T-helper 1 cell (primary cell): ENCODE measurements at regions not wholly inside any gene's neighbourhood (a gene's known extent, or its start where the extent isn't known, plus 50 kb on each side); places are given as distances from the start of the nearest gene placed in this dataset.
"Not testable (repeated sequence)": the region's sequence is repeated elsewhere in the genome, so short reads cannot be mapped to it uniquely, and the experiment has no call there.

Experiments used
- DNase-seq, 5 donors: peaks; one replicate each; pipeline ENCODE4 v3.0.0-alpha.2; 2012 to 2020

DNA sequence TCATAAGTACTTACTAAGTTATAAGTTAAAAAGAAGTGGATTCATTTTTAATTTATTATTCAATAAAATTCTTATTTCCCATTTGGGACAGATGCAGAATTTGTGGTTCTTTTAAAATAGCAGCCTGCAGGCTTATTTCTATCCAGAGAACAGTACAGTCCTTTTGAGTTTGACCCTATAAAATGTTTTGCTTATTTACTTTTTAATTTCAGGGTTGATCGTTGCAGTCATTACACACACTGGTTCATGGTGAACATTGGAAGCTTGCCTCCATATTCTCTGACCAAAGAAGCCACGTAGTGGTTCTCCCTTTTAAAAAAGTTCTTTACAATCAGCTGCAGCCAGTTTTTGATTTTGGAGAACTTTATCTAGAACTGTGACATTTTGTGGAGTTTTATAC lies 122.9 kb upstream of the PDE7B start:
- DNase-seq = no peak

DNA sequence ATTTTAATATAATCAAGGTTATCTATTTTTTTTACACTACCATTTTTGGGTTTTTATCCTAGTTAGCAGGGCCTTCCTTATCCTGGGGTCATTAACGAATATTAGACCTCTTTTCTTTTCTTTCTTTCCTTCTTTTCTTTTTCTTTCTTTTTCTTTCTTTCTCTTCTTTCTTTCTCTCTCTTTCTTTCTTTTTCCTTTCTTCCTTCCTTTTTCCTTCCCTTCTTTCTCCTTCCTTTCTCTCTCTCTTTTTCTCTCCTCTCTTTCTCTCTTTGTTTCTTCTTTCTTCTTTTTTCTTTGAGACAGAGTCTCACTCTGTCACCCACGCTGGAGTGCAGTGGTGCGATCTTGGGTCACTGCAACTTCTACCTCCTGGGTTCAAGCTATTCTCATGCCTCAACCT lies 120.4 kb upstream of the PDE7B start:
- no peak for DNase-seq

DNA sequence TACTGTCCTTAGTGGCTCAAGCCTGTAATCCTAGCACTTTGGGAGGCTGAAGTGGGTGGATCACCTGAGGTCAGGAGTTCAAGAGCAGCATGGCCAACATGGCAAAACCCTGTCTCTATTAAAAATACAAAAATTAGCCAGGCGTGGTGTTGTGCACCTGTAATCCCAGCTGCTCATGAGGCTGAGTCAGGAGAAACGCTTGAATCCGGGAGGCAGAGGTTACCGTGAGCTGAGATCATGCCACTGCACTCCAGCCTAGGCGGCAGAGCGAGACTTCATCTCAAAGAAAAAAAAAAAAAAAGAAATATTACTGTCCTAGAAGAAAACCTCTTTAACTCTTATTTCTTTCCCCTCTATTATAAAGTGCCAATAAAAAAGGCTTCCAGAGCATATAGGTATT lies 115.2 kb upstream of the PDE7B start:
- DNase-seq = not testable (repeated sequence)

DNA sequence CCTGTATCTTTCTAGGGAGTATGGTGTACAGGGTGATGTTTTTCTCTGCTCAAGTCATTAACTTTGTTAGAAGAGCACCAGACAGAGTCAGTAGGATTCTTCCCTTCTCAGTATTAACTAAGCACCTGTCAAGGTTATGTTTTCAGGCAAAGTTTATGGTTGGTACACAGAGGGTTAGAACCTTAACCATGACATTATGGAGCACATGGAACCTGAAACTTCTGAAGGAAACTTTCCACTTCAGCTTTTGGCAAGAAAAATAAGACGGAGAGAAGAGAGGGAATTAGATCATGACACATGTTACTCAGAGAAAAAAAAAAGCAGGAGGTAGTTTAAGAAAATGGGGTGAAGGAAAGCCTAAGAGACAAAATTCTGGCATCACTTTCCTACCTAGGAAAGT lies 112.9 kb upstream of the PDE7B start:
- DNase-seq = no peak

DNA sequence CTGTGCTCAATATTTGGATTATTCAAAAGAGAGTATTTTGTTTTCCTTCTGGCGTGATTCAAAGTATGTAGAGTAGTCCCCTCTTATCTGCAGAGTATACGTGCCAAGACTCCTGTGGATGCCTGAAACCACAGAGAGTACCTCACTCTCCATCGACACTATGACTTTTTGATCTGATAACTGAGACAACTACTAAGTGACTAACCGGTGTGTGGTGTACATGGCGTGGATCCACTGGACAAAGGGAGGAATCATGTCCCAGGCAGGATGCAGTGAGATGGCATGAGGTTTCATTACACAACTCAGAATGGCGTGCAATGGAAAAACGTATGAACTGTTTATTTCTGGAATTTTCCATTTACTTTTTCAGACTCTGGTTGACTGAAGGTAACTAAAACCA lies 112.2 kb upstream of the PDE7B start:
- no peak for DNase-seq

DNA sequence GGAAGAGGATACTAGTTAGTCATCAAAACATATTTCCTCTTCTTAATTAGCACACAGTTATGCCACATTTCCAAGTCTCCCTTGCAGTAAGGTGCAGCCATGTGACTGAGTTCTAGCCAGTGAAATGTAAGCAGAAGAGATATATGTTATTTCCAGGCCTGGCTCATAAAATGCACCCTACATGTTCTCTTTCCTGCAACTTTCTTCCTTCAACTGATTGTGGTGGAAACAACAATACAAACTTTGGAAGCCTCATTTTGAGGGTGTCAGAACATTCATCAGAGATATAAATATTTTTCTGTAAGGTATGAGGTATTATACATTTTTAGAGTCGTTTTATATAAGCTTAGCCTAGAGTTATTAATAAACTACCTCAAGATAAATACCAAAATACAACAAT lies 110.9 kb upstream of the PDE7B start:
- DNase-seq = no peak

DNA sequence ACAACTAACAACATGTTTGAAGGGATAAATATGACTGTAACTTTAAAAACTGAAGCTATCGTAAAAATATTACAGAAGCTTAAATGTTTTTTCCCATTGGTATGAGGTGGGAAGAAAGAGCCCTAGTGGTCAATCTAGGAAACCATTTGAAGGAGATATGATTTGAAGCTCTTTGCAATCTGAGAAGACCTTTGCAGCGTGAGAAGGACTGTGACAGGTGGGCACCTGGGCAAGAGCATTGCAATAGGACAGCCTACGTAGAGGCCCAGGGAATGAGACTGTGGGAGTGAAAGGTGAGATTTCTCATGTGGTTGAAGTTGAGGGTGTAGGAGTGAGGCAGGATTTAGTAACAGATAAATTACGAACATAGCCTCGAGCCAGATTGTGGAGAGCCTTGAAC lies 108.0 kb upstream of the PDE7B start:
- DNase-seq = no peak

DNA sequence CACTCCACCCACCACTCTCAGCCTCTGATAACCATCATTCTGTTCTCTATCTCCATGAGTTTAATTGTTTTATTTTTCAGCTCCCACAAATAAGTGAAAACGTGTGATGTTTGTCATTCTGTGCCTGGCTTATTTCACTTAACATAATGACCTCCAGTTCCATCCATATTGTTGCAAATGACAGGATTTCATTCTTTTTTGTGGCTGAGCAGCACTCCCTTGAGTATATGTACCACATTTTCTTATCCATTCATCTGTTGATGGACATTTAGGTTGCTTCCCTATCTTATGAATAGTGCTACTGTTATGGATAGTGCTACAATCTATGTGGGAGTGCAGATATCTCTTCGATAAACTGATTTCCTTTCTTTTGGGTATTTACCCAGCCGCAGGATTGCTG lies 103.3 kb upstream of the PDE7B start:
- DNase-seq = no peak

DNA sequence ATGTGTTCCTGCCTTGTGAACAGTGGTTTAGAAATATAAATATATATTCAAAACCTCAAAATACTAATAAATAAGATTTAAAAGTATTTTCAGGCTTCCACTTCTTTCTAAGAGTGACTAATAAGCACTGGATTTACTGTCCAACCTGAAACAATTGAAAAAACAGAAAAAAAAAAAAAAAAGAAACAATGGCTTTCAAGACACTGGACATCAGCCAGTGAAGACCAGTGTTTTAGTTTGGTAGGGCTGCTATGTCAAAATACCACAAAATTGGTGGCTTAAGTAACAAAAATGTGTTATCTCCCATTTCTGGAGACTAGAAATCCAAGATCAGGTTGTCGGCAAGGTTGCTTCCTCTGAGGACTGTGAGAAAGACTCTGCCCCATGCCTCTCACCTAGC lies 101.4 kb upstream of the PDE7B start:
- DNase-seq = no peak

DNA sequence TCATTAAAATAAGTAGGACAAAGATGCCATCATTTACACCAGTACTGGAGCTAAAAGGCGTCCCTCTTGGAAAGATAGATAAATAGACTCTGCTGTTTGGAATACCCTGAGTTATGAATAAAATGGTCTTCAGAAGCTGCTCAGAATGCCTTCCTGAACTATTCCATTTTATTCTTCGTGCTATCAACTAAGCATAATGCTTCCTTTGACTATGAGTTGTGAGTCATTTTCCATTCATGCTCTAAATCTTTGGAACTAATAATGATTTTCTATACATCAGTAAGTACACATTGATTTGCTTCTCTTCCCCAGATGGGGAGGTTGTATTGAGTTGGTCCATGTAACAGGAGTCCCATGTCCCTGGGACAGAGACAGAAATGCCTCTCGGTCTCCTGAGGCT lies 98.3 kb upstream of the PDE7B start:
- no peak for DNase-seq

DNA sequence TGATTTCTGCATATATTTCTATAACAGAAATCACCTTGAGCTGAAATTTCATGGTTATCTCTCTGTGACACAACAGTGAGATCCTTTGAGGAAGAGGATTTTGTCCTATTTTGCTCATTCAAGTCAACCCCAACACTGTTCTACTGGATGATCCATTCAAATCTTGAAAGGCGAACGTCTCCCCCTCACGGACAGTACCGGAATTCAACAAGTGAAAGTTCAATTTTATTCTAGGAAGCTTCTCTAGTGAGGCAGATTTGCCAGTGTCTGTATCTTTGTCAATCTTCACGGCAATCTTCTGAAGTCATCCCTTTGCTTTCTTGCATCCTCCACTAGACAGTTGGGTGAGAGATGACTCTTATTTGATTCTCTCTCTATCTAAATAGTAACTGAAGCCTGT lies 91.7 kb upstream of the PDE7B start:
- DNase-seq = peak in 1 of 5 donors; percentile 4

DNA sequence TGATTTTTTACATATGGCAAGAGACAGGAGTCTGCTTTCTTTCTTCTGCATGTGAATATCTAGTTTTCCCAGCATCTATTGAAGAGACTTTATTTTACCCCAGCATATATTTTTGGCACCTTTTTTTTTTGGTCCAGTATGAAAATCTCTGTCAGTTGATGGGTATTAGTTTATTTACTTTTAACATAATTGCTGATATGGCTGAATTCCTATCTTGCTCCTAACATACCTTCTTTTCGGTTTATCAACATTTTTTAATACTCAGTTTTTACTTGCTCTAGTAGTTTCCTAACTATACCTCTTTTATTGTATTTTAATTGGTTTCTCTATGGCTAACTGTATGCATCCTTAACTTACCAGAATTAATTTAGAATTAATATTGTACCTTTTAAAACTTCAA lies 77.5 kb upstream of the PDE7B start:
- DNase-seq = no peak

DNA sequence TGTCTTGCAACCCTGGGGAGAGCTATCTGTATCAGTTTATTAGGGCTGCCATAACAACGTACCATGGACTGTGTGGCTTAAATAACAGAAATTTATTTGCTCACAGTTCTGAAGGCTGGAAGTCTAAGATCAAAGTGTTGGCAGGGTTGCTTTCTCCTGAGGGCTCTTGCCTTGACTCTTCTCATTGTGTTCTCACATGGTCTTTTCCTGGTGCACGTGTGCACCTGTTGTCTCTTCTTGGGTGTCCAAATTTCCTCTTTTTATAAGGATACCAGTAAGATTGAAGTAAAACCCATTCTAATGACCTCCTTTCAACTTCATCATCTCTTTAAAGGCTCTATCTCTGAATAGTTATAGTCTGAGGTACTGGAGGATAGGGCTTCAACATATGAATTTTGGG lies 72.3 kb upstream of the PDE7B start:
- DNase-seq = no peak

DNA sequence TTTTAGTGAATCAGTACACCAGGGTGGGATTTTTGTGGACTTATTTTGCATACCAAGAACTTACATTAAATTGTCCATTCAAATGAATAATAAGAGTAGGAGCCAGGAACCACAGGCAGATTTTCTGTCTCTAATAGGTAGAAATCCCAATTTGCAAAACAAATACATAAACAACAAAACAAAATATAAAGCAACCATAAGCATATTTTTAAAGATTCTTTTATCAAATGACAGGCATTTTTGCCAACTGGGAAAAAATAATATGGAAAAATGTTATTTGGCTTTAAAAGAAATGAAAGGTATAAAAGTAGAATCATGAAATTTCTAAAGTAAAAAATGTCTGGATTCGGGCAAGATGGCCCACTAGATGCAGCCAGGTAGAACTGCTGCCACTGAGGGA lies 71.2 kb upstream of the PDE7B start:
- DNase-seq = no peak

DNA sequence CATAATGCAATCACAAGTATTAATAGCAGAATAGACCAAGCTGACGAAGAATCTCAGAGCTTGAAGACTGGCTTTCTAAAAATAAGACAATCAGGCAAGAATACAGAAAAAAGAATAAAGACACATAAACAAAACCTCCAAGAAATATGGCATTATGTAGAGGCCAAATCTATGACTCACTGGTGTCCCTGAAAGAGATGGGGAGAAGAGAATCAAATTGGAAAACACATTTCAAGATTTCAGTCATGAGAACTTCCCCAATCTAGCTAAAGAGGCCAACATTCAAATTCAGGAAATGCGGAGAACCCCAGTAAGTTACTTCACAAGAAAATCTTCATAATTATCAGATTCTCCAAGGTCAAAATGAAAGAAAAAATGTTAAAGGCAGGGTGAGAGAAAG lies 69.0 kb upstream of the PDE7B start:
- DNase-seq = no peak

DNA sequence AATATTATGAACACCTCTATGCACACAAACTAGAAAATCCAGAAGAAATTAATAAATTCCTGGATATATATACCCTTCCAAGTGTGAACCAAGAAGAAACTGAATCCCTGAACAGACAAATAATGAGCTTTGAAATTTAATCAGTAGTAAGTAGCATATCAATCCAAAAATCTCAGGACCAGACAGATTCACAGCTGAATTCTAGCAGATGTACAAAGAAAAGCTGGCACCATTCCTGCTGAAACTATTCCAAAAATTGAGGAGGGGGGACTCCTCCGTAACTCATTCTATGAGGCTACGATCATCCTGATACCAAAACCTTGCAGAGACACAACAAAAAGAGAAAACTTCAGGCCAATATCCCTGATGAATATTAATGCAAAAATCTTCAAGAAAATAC lies 67.0 kb upstream of the PDE7B start:
- DNase-seq = no peak

DNA sequence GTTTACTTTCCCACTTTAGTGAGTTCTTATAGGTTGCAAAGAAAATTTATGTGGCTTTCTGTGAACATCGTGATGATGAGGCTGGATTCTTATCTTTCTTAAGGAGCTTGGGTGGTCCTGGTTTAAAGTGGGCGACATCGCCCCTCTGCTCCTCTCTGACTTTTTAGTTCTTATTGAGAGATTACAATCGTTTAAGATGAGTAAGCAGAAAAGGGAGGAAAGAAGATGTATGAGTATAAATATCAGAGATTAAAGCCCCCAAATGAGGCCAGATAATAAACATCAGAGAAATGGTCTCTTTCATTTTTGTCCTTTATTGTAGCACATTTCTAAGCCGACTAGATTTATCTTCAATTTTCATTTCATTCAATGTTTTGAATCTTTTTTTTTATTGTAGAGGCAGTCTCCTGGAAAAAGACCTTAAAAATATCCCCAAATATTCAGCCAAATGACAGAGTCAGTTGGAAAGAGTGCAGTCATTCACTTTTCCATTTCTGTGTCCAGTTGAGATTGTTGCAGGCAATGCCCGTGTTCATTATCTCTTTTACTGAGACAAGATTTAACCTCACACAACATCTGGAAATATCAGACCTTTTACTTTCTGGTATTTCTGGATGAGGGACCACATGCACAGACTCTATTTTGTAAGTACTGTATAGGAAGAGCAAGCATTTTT lies 62.0 kb upstream of the PDE7B start:
- no peak for DNase-seq

DNA sequence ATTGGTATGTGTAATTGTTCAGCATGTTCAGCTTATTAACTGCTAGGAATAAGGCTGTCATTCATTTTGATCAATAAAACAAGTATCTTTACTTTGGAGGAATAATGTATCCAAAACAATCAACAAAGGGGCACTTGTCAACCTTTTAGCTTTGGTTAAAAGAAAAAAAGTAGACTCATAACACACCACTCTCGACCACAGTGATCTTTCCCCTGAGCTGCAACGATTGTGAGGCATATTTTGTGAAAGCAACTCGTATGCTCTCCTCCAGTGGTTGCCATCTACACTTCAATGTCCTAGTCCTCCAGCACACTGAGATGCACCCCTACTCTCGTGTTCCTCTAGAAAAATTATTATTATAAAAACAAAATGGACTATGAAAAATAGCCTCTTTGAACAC lies 60.1 kb upstream of the PDE7B start:
- no peak for DNase-seq

DNA sequence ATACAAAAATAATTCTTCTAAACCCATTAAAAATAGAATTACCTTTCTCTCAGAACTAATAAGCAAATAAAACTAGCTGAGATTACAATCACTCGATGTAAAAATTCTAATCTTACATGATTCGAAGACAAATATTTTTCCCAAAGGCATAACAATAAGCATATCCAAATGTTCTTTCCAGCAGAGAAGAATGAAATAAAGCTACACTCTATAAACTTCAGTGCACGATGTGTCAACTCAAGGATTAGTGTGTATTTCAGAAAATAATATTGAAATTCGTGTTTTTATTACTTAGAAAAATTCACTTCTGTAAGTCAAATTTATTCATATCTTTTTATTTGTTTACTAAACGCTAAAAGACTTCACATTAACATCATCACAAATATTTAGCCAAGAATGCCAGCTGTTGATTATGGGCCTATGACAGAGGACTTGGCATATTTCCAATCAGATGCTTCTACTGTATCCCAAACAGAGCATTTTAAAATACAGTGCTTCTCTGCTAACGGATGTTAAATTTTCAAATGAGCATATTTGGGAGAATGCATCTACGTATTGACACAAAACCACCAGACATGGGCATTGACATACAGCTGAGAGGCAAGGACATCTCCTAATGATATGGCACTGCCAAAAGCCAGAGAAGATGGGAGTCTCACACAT lies 54.7 kb upstream of the PDE7B start:
- DNase-seq = no peak

DNA sequence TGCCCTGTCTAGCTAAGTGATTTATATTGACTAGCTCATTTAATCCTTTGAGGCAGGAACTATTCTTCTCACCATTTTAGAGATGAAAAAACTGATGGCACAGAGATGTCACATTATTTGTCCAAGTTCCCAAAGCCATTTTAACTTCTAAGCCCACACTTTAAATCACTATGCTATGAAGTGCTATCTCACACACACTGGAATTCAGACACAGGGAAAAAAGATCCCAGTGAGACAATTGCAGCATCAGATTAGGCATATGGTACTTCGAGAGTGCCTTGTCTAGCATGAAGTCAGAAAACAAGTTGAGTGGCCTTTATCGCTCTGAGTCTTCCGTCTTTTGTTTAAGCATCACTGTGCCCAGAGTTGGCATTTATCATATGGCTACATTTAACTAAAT lies 54.1 kb upstream of the PDE7B start:
- DNase-seq = no peak

DNA sequence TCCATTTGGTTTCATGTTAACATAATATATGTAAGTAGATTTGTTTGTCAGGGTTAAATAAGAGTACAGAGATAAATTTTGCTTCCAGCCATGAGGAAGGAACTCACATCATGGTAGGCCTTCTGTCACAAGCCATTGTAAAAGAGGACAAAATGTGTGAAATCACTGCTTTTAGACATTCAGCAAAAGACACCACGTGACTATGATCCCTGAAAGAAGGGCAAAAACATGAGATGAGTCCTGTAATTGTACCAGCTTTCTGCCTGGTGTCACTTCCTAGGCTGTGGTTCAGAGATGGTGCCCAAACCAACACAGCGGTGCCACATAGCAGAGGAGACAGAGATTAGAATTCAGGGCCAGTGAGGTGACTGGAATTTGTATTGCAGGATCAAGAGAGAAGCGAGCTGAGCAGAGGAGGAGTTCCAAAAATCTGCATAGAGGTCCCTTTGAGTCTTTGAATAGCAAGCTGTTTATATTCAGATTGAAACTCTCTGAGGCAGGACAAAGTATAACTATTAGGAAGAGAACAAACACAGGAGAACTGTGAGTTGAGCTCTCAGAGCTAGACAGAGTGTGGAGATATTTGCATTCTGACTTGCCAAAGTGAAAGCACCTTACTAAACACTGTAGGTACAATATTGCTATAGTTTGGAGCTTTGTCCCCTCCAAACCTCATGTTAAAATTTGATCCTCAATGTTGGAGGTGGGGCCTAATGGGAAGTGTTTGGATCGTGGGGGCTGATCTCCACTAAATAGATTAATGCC lies 52.6 kb upstream of the PDE7B start:
- DNase-seq = no peak
